ENCODE measurements at regions not wholly inside any gene's neighbourhood (a gene's known extent, or its start where the extent isn't known, plus 50 kb on each side); places are given as distances from the start of the nearest gene placed in this dataset.

GRCh38 chr9:86491468-86492266, 137.5 kb upstream of the TUT7 start (continued):
- TF ChIP-seq ZNF609 (CRISPR knock-in tag; IDR thresholded peaks at IDR 0.05; ENCODE audit: borderline replicate concordance) (no peak), MIXL1 (CRISPR knock-in tag; IDR thresholded peaks at IDR 0.05) (no peak), ZNF432 (CRISPR knock-in tag; IDR thresholded peaks at IDR 0.05; ENCODE audit: borderline replicate concordance) (no peak)

- Histone ChIP-seq H4K20me1 (ENCODE audit: insufficient read depth, low read length) (no peaks in the 10 kb centered on the region), H3K27ac (ENCODE audit: extremely low read length, insufficient read depth, low read length) (no peak overlapping the region), H3K4me3 (replicated peaks in 1 of 3; ENCODE audit: insufficient read depth in 1 of 3, low read depth in 2 of 3, low read length in 3 of 3) (no peak overlapping the region), H2AFZ (ENCODE audit: low read length) (no peak overlapping the region), H3K36me3 (replicated peaks in 1 of 2; ENCODE audit: control insufficient read depth in 1 of 2, insufficient read depth in 2 of 2, low read length in 2 of 2) (no peaks in the 10 kb centered on the region), H3K4me1 (ENCODE audit: insufficient read depth, low read length) (no peaks in the 10 kb centered on the region), H3K79me2 (ENCODE audit: insufficient read depth, low read length) (no peaks in the 10 kb centered on the region), H3K27me3 (ENCODE audit: control insufficient read depth in 1 of 2, insufficient read depth in 2 of 2, low read length in 2 of 2) (no peaks in the 10 kb centered on the region; a peak in 2 of 5 replicates), H3K9me3 (ENCODE audit: low read length) (no peaks in the 10 kb centered on the region), H3K4me2 (ENCODE audit: low read depth, low read length) (no peak overlapping the region), H3K9ac (ENCODE audit: insufficient read depth, low read depth, low read length) (no peak overlapping the region)
- BruUV-seq (replicated peaks), result no TSS peak
- FAIRE-seq, result no peak
- WGBS (ENCODE audit: low lambda C conversion rate), result 10% methylated on average over 5 of the region's 7 CpGs
- CTCF ChIA-PET (ENCODE audit: low intra/inter-chr PET ratio, low total read pairs), result no interaction called here
- in situ Hi-C loops (cut with HindIII; ENCODE audit: extremely low pct_ligation_motif_present, low pct_unique_long_range_greater_than_20kb) (loop anchor here (5.0 kb wide), 1 partner anchor 839 kb away; no protein-coding TSS in a partner anchor), intact Hi-C loops (cut with micrococcal nuclease; ENCODE audit: unreplicated experiment) (loop anchor here (5.0 kb wide), 1 partner anchor 76 kb away; no protein-coding TSS in a partner anchor)
- DNase-seq (ENCODE audit: low spot score), result peak; percentile 1
- POLR2A ChIA-PET, result no interaction called here
- ATAC-seq, result peak; percentile 75
- no peak for TF ChIP-seq ATF2 (CRISPR knock-in tag; IDR thresholded peaks at IDR 0.05)
- TF ChIP-seq ZNF256 (CRISPR knock-in tag; conservative IDR thresholded peaks at IDR 0.05), result no peak
- TF ChIP-seq KLF6 (CRISPR knock-in tag; IDR thresholded peaks at IDR 0.05), result no peak
- TF ChIP-seq ADNP (CRISPR knock-in tag; IDR thresholded peaks at IDR 0.05), result no peak
- TF ChIP-seq NR2F2 (IDR thresholded peaks at IDR 0.05; ENCODE audit: borderline replicate concordance, low read depth), result no peak
- TF ChIP-seq ZHX2 (IDR thresholded peaks at IDR 0.05; ENCODE audit: low read depth), result no peak
- no peak for TF ChIP-seq ZHX2 (CRISPR knock-in tag; IDR thresholded peaks at IDR 0.05; ENCODE audit: borderline replicate concordance)
These were observed 134.6 kb upstream of the TUT7 start for GRCh38 chr9:86488794-86489193.

Data from HepG2 (cell line).